GM12878 (cell line): ENCODE measurements at regions not wholly inside any gene's neighbourhood (a gene's known extent, or its start where the extent isn't known, plus 50 kb on each side); places are given as distances from the start of the nearest gene placed in this dataset.

ENCODE experiments used
- ATAC-seq: fragments of 200-7000 bp; cut with Tn5 transposase; 3 replicates; pipeline ENCODE4 v1.9.1; 2020; ENCODE audit warnings: mild to moderate bottlenecking, moderate library complexity
- BruUV-seq: library from RNA; stranded (reverse); fragments of 400-500 nt; replicated peaks from 2 replicates; lab custom pipeline; 2021; lab: Mats Ljungman, UMichigan
- CTCF ChIA-PET: fragments of 300-600 bp; sonication (Branson Sonifier 250); formaldehyde crosslinking; extraction: SDS; loops from one replicate; lab custom pipeline; 2021; ENCODE audit warnings: inconsistent platforms; lab: Yijun Ruan, JAX
- POLR2A ChIA-PET: fragments of 350-600 bp; formaldehyde crosslinking; extraction: SDS; loops from one replicate; lab custom pipeline; 2021; ENCODE audit warnings: inconsistent platforms; lab: Charles Lee
- RAD21 ChIA-PET: fragments of 300-600 bp; sonication (Branson Sonifier 250); formaldehyde crosslinking; loops from one replicate; lab custom pipeline; 2023; ENCODE audit warnings: antibody characterized with exemption; ENCODE audit not compliant: unreplicated experiment; lab: Charles Lee
- SMC1A ChIA-PET: fragments of 300-600 bp; sonication (Branson Sonifier 250); formaldehyde crosslinking; loops from one replicate; lab custom pipeline; 2023; ENCODE audit not compliant: unreplicated experiment, uncharacterized antibody; lab: Charles Lee
- DNase-seq: peaks from one replicate; pipeline ENCODE4 v3.0.0-alpha.2; 2011; ENCODE audit warnings: low read depth, low spot score
- FAIRE-seq: peaks from 3 replicates; lab custom pipeline; 2011; peaks lifted over from hg19 to GRCh38; lab: Jason Lieb, UNC
- H2AFZ ChIP-seq: 2 replicates; pipeline ENCODE4 v1.6.0; 2011; ENCODE audit warnings: low read depth, low read length, control low read depth; ENCODE audit not compliant: control insufficient read depth
- H3K27ac ChIP-seq: 2 replicates; pipeline ENCODE4 v1.5.1; 2011; ENCODE audit warnings: control low read depth; ENCODE audit not compliant: control insufficient read depth, insufficient read depth
- H3K27me3 ChIP-seq, 2 experiments: replicated peaks in 1 of 2; 2 replicates each; pipeline versions ENCODE4 v1.6.0 to v1.6.1; 2011; ENCODE audit warnings: low read length in 1 of 2; ENCODE audit not compliant: control insufficient read depth in 2 of 2, insufficient read depth in 2 of 2
- H3K36me3 ChIP-seq, 2 experiments: 2 replicates each; pipeline ENCODE4 v1.5.1; 2011; ENCODE audit warnings: low read length in 1 of 2; ENCODE audit not compliant: control insufficient read depth in 2 of 2, insufficient read depth in 2 of 2
- H3K4me1 ChIP-seq: 2 replicates; pipeline ENCODE4 v1.6.1; 2011; ENCODE audit warnings: mild to moderate bottlenecking, low read length, moderate library complexity, mixed read lengths; ENCODE audit not compliant: control insufficient read depth, insufficient read depth
- H3K4me2 ChIP-seq: 2 replicates; pipeline ENCODE4 v1.6.0; 2011; ENCODE audit warnings: control low read depth; ENCODE audit not compliant: control insufficient read depth, insufficient read depth
- H3K4me3 ChIP-seq: fragments of 200-600 bp; sonication (generic); 2 replicates; pipeline ENCODE4 v1.5.1; 2016
- H3K79me2 ChIP-seq: 2 replicates; pipeline ENCODE4 v1.6.0; 2011; ENCODE audit warnings: low read length; ENCODE audit not compliant: control insufficient read depth, insufficient read depth
- H3K9ac ChIP-seq: 2 replicates; pipeline ENCODE4 v1.8.0; 2011; ENCODE audit warnings: low read length, control low read depth, mixed read lengths; ENCODE audit not compliant: control insufficient read depth, insufficient read depth
- H3K9me3 ChIP-seq: replicated peaks from 3 replicates; pipeline ENCODE4 v1.5.1; 2011; ENCODE audit warnings: mild to moderate bottlenecking, low read length; ENCODE audit not compliant: control insufficient read depth, insufficient read depth
- H4K20me1 ChIP-seq: 2 replicates; pipeline ENCODE4 v1.6.0; 2011; ENCODE audit not compliant: control insufficient read depth, insufficient read depth
- ATF2 ChIP-seq: IDR thresholded peaks from 2 replicates; pipeline ENCODE4 v1.6.1; 2012; ENCODE audit warnings: low read length, inconsistent platforms
- ATF7 ChIP-seq: fragments of 450-650 bp; IDR thresholded peaks from 2 replicates; pipeline ENCODE4 v1.6.1; 2016; ENCODE audit warnings: low read depth, mild to moderate bottlenecking
- BCL11A ChIP-seq: IDR thresholded peaks from 2 replicates; pipeline ENCODE4 v1.6.1; 2011; ENCODE audit warnings: low read depth, low read length
- CBFB ChIP-seq: IDR thresholded peaks from 2 replicates; pipeline ENCODE4 v1.6.1; 2016; ENCODE audit warnings: antibody characterized with exemption, low read depth
- CHD1 ChIP-seq: IDR thresholded peaks from 2 replicates; pipeline ENCODE4 v1.6.1; 2012; ENCODE audit warnings: low read depth, low read length, improper control_type of control experiment
- CHD4 ChIP-seq: fragments of 200-600 bp; sonication (generic); IDR thresholded peaks from 2 replicates; pipeline ENCODE4 v1.6.1; 2016; ENCODE audit warnings: mild to moderate bottlenecking
- ETV6 ChIP-seq, 2 experiments: fragments of 450-650 bp in 1 of 2; IDR thresholded peaks in 1 of 2; conservative IDR thresholded peaks in 1 of 2; 2 replicates each; pipeline ENCODE4 v1.6.1; 2014; ENCODE audit warnings: antibody characterized with exemption in 1 of 2, borderline replicate concordance in 1 of 2, low read depth in 1 of 2, mild to moderate bottlenecking in 1 of 2, moderate library complexity in 1 of 2
- EZH2 ChIP-seq: IDR thresholded peaks from 2 replicates; pipeline ENCODE4 v1.6.1; 2012; ENCODE audit warnings: low read depth, mild to moderate bottlenecking, control low read depth, inconsistent platforms, low read length, borderline replicate concordance; ENCODE audit not compliant: control insufficient read depth
- RAD21 ChIP-seq: IDR thresholded peaks from 2 replicates; pipeline ENCODE4 v1.6.1; 2011; ENCODE audit warnings: mild to moderate bottlenecking, low read depth, low read length, moderate library complexity; ENCODE audit not compliant: insufficient read depth
- SIX5 ChIP-seq: IDR thresholded peaks from 2 replicates; pipeline ENCODE4 v1.6.1; 2011; ENCODE audit warnings: mild to moderate bottlenecking, low read depth, low read length, moderate library complexity; ENCODE audit not compliant: severe bottlenecking
- SREBF1 ChIP-seq: IDR thresholded peaks from 2 replicates; pipeline ENCODE4 v1.6.1; 2012; ENCODE audit warnings: mild to moderate bottlenecking, low read length
- USF2 ChIP-seq: IDR thresholded peaks from 2 replicates; pipeline ENCODE4 v1.6.1; 2011; ENCODE audit warnings: low read depth, low read length, improper control_type of control experiment, borderline replicate concordance
- WGBS: methylation state at CpG from one replicate; pipeline ENCODE4 v1.1.6; 2016; ENCODE audit warnings: low lambda C conversion rate; ENCODE audit not compliant: insufficient replicate concordance, insufficient coverage; ENCODE audit errors: missing lambda C conversion rate; 5-methylcytosine and 5-hydroxymethylcytosine counted together
- in situ Hi-C: fragments of 300-500 bp; cut with MboI; formaldehyde crosslinking; loops from 9 replicates; pipeline ENCODE4 v1.14.3; 2018; ENCODE audit warnings: mixed read lengths
- intact Hi-C: fragments of 100-400 bp; cut with micrococcal nuclease; formaldehyde crosslinking; loops from one replicate; pipeline ENCODE4 v1.14.2; 2022; ENCODE audit not compliant: unreplicated experiment

GRCh38 chr2:228526687-228527086 lies 345.2 kb upstream of the SPHKAP start:
- Histone ChIP-seq H2AFZ (no peak overlapping the region), H3K27me3 (no peaks in the 10 kb centered on the region), H3K4me2 (no peak overlapping the region), H3K4me3 (no peak overlapping the region), H3K36me3 (no peaks in the 10 kb centered on the region), H3K9me3 (no peaks in the 10 kb centered on the region), H3K27ac (no peak overlapping the region), H4K20me1 (no peaks in the 10 kb centered on the region), H3K9ac (no peak overlapping the region), H3K4me1 (no peaks in the 10 kb centered on the region), H3K79me2 (no peaks in the 10 kb centered on the region)
- POLR2A ChIA-PET: no interaction called here
- no TSS peak for BruUV-seq
- ATAC-seq (no peak), DNase-seq (no peak), FAIRE-seq (no peak)
- WGBS: 0% methylated on average over 1 of the region's 1 CpG
- intact Hi-C loops: no loop called here
- in situ Hi-C loops: no loop called here
- SMC1A ChIA-PET: no interaction called here
- RAD21 ChIA-PET: no interaction called here
- CTCF ChIA-PET: no interaction called here
- TF ChIP-seq BCL11A (no peak), ATF7 (no peak), CBFB (no peak), EZH2 (no peak), ATF2 (no peak), USF2 (no peak), SIX5 (no peak), CHD1 (no peak), CHD4 (no peak), SREBF1 (no peak), ETV6 (conservative IDR thresholded peaks at IDR 0.05 in 1 of 2, IDR thresholded peaks at IDR 0.05 in 1 of 2; ENCODE audit: borderline replicate concordance in 1 of 2, low read depth in 1 of 2) (no peak), RAD21 (no peak)
